ENCODE measurements at regions not wholly inside any gene's neighbourhood (a gene's known extent, or its start where the extent isn't known, plus 50 kb on each side); places are given as distances from the start of the nearest gene placed in this dataset.

DNA sequence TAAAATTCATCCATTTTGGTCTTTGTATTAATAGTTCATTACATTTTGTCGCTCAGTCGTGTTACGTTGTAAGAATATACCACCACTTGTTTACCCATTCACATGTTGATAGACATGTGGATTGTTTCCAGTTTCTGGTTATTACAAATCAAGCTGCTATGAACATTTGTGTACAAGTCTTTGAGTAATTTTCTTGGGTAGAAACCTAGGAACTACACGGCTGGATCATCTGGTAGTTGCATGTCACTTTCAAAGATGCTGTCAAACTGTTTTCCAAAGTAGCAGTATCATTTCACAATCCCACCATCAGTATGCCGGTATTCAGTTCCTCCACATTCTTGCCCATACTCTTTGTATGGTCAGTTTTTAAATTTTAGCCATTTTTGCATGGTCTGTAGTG, 98.0 kb downstream of the GASK1B start:
- no peaks in the 10 kb centered on the region for H3K36me3 ChIP-seq (ENCODE audit: low read depth)

DNA sequence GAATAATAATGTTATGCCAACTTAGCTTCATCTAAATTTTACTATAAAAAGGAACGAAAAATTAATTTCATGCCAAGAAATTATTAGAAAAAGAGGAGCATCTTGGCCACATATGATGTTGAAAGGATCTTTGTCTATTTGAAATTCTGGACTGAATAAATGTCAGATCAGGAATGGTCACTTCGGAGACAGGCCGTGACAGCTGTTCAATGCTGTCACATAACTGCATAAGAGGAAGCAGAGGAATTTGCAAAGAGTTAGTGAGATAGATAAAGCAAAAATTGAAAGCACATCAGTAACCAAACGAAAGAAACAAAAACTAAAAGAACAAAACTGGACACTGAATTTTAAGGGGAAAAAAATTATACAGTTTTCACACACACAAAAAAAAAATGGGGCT, 100.9 kb downstream of the GASK1B start:
- no peak for DNase-seq
- H4K20me1 ChIP-seq (ENCODE audit: insufficient read depth), result no peaks in the 10 kb centered on the region
- TF ChIP-seq, protein P1, sequence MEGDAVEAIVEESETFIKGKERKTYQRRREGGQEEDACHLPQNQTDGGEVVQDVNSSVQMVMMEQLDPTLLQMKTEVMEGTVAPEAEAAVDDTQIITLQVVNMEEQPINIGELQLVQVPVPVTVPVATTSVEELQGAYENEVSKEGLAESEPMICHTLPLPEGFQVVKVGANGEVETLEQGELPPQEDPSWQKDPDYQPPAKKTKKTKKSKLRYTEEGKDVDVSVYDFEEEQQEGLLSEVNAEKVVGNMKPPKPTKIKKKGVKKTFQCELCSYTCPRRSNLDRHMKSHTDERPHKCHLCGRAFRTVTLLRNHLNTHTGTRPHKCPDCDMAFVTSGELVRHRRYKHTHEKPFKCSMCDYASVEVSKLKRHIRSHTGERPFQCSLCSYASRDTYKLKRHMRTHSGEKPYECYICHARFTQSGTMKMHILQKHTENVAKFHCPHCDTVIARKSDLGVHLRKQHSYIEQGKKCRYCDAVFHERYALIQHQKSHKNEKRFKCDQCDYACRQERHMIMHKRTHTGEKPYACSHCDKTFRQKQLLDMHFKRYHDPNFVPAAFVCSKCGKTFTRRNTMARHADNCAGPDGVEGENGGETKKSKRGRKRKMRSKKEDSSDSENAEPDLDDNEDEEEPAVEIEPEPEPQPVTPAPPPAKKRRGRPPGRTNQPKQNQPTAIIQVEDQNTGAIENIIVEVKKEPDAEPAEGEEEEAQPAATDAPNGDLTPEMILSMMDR (conservative IDR thresholded peaks at IDR 0.05), result no peak
- no peak for TF ChIP-seq EZH2 (IDR thresholded peaks at IDR 0.05; ENCODE audit: low read depth)
- no peaks in the 10 kb centered on the region for H3K79me2 ChIP-seq (ENCODE audit: low read depth)
- no peak overlapping the region for H3K27ac ChIP-seq
- no peaks in the 10 kb centered on the region for H3K27me3 ChIP-seq (ENCODE audit: insufficient read depth, low read depth)
- H3K4me2 ChIP-seq, result no peak overlapping the region
- no peaks in the 10 kb centered on the region for H3K9me3 ChIP-seq (ENCODE audit: insufficient read depth, low read depth)
- H3K9me2 ChIP-seq (ENCODE audit: insufficient read depth), result no peaks in the 10 kb centered on the region
- H2AFZ ChIP-seq, result no peak overlapping the region
- BruUV-seq (replicated peaks), result no TSS peak
- intact Hi-C loops (cut with micrococcal nuclease; ENCODE audit: unreplicated experiment), result no loop called here
- ChIA-PET CTCF (no interaction called here), POLR2A (ENCODE audit: unreplicated experiment) (interaction anchor here (0.7 kb wide), 1 partner anchor 41 kb away, joined by 3 read pairs; no protein-coding TSS in a partner anchor)
- no peaks in the 10 kb centered on the region for H3K36me3 ChIP-seq (ENCODE audit: low read depth)
- H3K4me1 ChIP-seq (replicated peaks; ENCODE audit: insufficient read depth), result no peaks in the 10 kb centered on the region
- H3K4me3 ChIP-seq, result no peak overlapping the region
- no peaks in the 10 kb centered on the region for H3F3A ChIP-seq (ENCODE audit: insufficient read depth, low read depth)

More for the DNA sequence above, 98.0 kb downstream of the GASK1B start:
- Histone ChIP-seq H3K9me3 (ENCODE audit: insufficient read depth, low read depth) (no peaks in the 10 kb centered on the region), H3K4me1 (replicated peaks; ENCODE audit: insufficient read depth) (no peaks in the 10 kb centered on the region), H3K79me2 (ENCODE audit: low read depth) (no peaks in the 10 kb centered on the region), H3K4me2 (no peak overlapping the region), H3K4me3 (no peak overlapping the region), H3K27me3 (ENCODE audit: insufficient read depth, low read depth) (no peaks in the 10 kb centered on the region), H3F3A (ENCODE audit: insufficient read depth, low read depth) (no peaks in the 10 kb centered on the region), H3K9me2 (ENCODE audit: insufficient read depth) (no peaks in the 10 kb centered on the region), H2AFZ (no peak overlapping the region), H4K20me1 (ENCODE audit: insufficient read depth) (no peaks in the 10 kb centered on the region), H3K27ac (no peak overlapping the region)
- no peak for DNase-seq
- BruUV-seq (replicated peaks), result no TSS peak
- TF ChIP-seq, protein P1 (conservative IDR thresholded peaks at IDR 0.05), result no peak
- no peak for TF ChIP-seq EZH2 (IDR thresholded peaks at IDR 0.05; ENCODE audit: low read depth)
- POLR2A ChIA-PET (ENCODE audit: unreplicated experiment), result no interaction called here
- intact Hi-C loops (cut with micrococcal nuclease; ENCODE audit: unreplicated experiment), result no loop called here
- CTCF ChIA-PET, result no interaction called here

DNA sequence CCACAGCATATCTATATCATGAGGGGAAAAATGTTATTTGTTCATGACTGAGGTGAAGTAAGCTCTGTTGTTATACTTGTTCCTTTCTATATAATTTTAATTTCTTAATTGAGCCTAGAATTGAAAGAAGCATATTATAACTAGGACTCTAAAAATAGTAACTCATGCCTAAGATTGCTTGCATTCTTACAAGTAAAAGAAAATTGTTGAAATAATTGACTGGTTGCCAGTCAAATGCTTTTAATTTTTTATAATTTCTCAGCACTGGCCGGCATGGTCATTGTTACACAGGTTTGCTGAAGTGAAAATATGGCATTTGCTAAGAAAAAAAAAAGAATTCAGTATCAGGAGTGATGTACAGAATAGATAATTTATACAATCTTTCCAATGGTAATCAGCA, 104.8 kb downstream of the GASK1B start:
- no peak overlapping the region for H2AFZ ChIP-seq
- H3K27ac ChIP-seq, result no peak overlapping the region
- no peaks in the 10 kb centered on the region for H3K9me3 ChIP-seq (ENCODE audit: insufficient read depth, low read depth)
- H4K20me1 ChIP-seq (ENCODE audit: insufficient read depth), result no peaks in the 10 kb centered on the region
- no TSS peak for BruUV-seq (replicated peaks)
- H3K27me3 ChIP-seq (ENCODE audit: insufficient read depth, low read depth), result no peaks in the 10 kb centered on the region
- no peaks in the 10 kb centered on the region for H3K36me3 ChIP-seq (ENCODE audit: low read depth)
- H3K9me2 ChIP-seq (ENCODE audit: insufficient read depth), result no peaks in the 10 kb centered on the region
- TF ChIP-seq EZH2 (IDR thresholded peaks at IDR 0.05; ENCODE audit: low read depth), result no peak
- TF ChIP-seq, protein P1 (conservative IDR thresholded peaks at IDR 0.05), result no peak
- intact Hi-C loops (cut with micrococcal nuclease; ENCODE audit: unreplicated experiment), result loop anchor here (1.0 kb wide), 1 partner anchor 26 kb away; no protein-coding TSS in a partner anchor
- no peaks in the 10 kb centered on the region for H3K79me2 ChIP-seq (ENCODE audit: low read depth)
- DNase-seq, result no peak
- no peak overlapping the region for H3K4me2 ChIP-seq
- ChIA-PET POLR2A (ENCODE audit: unreplicated experiment) (interaction anchor here (0.7 kb wide), 1 partner anchor 8 kb away, joined by 10 read pairs; no protein-coding TSS in a partner anchor), CTCF (no interaction called here)
- H3F3A ChIP-seq (ENCODE audit: insufficient read depth, low read depth), result no peaks in the 10 kb centered on the region
- no peaks in the 10 kb centered on the region for H3K4me1 ChIP-seq (replicated peaks; ENCODE audit: insufficient read depth)
- H3K4me3 ChIP-seq, result no peak overlapping the region

All from PC-9 (cell line).